NCI-H524 treated with DMSO at 0.1 percent for 48 hours (cell line): ENCODE measurements at regions not wholly inside any gene's neighbourhood (a gene's known extent, or its start where the extent isn't known, plus 50 kb on each side); places are given as distances from the start of the nearest gene placed in this dataset.
"Not testable (repeated sequence)": the region's sequence is repeated elsewhere in the genome, so short reads cannot be mapped to it uniquely, and the experiment has no call there.

Experiments
- DNase-seq: peaks from one replicate; lab custom pipeline; 2025; lab: John Stamatoyannopoulos, UW

DNA sequence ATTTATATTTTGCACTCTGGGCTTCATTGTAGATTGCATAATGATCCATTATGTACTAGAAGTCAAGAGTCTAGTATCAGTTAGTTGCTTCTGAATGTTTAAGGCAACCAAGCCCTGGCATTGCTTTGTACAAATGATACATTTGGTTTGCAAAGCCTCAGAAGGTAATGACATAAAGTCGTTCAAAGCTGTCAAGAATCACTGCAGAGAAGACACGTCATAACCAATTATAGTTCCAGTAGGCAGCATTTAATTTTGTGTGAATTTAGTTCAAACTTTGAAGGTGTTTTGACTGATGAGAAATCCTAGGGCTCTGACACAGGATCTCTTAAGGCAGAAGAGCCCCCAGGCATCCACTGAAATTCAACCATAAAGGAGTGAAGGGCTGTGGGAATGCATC, 163.0 kb upstream of the KRR1 start:
- DNase-seq: no peak

DNA sequence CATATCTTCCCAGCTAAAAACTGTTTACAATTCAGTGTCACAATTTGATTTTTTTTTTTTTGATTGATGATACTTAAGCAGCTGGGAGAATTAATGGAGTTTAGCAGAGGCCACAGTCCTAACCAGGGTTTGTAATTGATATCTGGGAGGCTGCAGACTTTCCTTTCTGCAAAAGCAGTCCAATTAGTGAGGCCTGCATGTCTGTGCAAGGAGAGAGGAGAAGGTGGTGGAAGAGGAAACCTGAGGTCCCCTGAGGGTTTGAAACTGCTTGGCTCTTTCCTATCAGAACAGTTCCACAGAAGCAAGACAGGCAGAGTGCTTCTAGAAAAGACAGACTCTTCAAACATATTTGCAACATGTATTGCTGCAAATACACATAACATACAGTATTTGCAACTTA, 160.8 kb upstream of the KRR1 start:
- no peak for DNase-seq

DNA sequence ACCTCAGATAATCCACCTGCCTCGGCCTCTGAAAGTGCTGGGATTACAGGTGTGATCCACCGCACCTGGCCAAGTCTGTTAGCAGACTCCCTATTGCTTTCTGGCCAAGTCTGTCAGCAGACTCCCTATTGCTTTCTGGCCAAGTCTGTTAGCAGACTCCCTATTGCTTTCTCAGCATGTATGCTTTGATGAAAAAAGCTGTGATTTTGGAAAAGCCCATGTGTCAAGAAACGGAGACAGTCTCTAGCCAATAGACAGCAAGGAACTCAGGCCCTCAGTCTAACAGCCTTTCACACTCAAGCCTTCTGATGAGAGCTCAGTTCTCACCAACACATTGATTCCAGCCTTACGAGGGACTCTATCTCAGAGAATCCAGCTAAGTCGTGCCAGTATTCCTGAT, 158.8 kb upstream of the KRR1 start:
- no peak for DNase-seq

- DNase-seq: no peak
Observed at GRCh38 chr12:75666939-75667334, 155.5 kb upstream of the KRR1 start.

DNA sequence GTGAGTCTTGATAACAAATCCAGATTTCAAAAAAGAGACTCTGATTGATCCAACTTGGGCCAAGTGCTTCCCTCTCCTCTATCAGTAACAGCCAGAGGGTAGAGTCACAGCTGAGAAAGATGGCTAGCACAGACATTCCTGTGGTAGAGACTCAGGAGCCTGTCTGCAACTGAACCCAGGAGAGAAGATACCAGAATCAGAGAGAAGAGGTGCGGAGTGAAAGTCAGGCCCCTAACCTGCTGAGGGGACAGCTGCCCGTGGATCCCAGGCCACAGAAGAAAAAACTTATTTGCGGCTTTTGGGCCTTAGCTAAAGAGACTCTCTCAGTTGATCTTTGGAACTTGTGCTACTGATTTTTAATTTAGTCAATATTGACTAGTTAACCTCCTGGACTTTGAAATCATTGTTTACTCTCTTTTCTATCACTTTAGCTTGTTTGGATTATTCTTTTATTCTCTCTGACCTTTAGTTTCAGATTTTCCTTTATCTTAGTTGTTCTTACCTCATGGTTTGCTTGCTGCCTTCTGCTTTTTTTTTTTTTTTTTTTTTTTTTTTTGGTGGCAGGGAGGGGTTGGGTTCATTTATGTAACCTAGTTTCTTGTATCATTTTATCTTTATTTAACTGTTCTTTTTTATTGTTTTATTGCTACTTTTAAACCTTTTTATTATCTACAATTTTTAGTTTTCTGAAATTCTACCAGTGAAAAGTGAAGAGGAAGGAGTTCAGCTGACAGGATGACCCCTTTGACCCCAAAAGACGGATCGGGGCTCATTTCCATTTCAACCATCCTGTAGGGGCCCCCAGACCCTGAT, 154.9 kb upstream of the KRR1 start:
- DNase-seq: no peak

DNA sequence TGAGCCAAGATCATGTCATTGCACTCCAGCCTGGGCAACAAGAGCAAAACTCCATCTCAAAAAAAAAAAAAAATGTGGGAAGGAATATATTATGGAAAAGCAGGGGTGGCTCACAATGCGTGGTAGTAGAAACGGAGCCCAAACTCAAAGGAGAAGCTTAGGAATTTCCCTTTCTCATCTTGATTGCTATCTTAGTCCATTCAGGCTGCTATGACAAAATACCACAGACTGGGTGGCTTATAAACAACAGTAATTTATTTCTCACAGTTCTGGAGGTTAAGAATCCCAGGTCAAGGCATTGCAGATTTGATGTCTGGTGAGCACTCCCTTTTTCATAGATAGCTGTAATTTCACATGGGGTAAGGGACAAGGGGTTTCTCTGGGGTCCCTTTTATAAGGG, 153.8 kb upstream of the KRR1 start:
- no peak for DNase-seq

- no peak for DNase-seq
Observed at GRCh38 chr12:75662511-75663159, 151.2 kb upstream of the KRR1 start.

DNA sequence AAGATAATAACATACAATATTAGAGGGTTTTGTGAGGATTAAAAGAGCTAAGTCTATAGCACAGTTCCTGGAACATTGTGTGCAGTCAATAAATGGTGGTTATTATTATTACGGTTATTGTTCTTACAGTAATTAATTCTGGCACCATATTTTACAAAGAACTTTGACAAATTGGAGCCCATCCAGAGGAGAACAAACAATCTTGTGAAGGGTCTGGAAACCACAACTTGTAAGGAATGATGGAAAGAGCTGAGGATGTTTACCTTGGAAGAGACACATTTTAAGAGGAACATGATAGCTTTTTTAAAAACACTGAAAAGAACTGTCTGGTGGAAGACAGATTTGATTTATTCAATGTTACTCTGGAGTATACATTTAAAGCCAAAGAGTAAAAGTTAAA, 150.5 kb upstream of the KRR1 start:
- DNase-seq: no peak

GRCh38 chr12:75660805-75661404, 149.5 kb upstream of the KRR1 start:
- no peak for DNase-seq

DNA sequence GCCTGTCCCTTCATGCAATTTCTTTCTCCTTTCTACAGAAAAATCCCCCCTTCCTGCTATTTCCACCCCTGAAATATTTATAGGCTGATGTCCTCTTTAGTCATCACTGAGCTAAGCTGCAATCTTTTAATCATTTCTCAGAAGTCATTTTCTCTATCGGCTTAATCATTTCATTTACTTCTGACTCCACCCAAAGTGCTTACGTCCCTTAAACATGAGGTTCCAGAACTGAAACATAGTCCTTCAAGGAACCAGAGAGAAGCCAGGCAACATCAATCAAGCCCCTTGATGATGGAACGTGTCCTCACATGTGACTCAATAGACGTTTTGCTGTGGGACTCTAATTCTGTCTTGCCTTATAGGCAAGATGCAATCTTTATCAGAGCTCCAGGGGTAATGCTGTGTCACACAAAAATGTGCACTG, 148.7 kb upstream of the KRR1 start:
- DNase-seq: no peak

DNA sequence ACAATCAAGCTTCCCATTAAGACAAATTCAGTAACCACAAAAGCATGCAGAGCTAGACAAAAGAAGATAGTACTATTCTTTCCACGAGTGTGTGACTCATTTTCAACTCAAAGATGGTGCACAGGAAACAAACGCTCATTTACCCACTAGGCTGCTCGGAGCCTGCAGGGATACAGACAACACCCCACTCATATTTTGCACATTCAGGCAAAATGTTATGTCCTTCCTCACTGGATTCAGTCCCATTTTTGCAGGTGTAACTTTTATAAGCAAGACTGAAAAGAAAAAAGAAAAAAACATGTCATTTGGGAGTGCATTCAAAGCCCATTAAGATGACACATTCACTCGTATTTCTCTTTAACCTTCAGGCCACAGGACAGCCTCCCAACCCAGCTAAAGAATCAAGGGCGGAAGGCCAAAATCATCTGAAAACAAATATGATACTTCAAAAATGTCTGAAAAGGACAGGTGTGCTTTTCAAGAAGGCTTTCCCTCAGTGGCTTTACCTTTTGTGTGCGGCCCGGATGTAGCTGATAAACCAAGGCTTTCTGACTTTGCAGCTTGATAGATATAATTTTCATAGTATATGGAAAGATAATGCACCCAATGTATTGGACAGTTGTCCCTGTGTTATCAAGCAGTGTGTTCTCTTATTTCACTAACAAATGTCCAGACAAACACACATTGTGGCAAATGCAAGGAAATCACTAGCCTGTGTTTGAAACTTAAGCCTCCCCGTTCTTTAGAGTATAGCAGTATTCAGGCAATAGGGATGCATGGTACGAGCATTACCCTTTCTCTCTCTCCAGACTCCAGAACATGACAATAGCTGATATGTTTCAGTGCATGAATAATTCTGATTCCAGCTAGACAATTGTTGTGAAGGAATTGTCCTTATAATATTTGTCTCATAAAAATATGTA, 147.8 kb upstream of the KRR1 start:
- no peak for DNase-seq

GRCh38 chr12:75658286-75658685, 146.9 kb upstream of the KRR1 start:
- no peak for DNase-seq

DNA sequence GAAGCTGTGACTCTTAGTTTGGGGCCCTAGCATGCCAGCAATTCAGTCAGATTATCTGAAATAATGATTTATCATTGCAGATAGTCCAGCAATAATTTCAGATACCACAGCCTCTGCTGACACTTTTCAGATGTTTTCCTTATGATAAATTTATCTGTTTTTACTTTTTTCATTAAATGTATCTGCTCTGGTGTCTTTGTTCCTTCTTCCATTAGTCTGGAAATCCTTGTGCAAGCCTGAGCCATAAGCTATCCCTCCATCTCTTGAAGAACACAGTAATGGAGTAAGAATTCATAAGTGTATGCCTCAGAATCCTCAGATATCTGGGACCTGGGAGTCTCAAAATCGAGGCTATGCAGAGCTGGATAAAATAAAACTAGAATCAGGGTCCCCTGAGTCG, 146.4 kb upstream of the KRR1 start:
- DNase-seq: no peak

DNA sequence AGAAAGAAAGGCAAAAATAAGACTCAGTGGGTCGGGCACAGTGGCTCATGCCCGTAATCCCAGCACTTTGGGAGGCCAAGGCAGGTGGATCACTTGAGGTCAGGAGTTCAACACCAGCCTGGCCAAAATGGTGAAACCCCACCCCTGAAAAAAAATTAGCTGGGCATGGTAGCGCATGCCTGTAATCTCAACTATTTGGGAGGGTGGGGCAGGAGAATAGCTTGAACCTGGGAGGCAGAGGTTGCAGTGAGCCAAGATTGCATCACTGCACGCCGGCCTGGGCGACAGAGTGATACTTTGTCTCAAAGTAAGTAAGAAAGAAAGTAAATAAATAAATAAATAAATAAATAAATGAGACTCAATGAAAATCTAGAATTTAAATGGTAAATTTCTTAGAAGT, 145.9 kb upstream of the KRR1 start:
- not testable (repeated sequence) for DNase-seq

- no peak for DNase-seq
Observed at GRCh38 chr12:75656648-75657047, 145.2 kb upstream of the KRR1 start.

GRCh38 chr12:75656210-75656609, 144.8 kb upstream of the KRR1 start:
- no peak for DNase-seq

DNA sequence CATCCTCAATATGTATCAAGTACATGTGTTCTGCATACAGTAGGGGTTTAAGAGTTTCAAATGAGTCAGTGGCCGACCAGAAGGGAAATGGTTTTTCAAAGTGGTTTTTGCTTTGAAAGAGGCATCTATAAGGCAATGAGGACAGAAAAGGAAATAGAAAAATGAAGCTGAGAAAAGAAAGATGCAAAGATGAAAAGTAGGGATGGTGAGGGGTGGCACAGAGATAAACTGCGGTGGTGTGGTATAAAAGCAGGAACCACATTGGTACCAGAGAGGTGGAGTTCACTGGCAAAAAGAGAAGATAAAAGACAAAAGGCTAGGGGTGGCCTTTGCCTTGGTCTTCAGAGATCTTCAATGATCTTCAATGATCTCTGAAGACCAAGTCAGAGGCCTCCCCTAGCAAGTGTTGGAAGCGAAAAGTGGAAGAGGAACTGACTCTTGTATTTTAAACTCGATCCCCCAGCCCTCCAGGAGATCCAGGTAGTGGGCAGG, 144.0 kb upstream of the KRR1 start:
- no peak for DNase-seq

DNA sequence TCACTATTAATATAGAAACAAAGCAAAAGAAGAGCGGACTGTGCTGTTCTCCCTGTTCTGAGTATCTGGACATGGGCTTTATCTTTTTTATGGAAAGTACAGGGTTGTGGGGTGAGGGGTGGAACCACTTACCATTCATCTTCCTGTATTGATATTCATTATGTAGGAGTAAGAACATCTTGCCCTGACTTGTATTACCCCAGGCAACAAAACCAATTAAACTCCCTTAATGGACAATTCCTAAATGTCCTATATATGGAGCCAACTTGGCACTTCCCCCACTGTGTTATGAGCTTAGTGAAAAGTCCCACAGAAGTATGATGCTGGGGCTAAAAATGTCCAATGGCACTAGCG, 139.9 kb upstream of the KRR1 start:
- no peak for DNase-seq

- DNase-seq: no peak
Observed at GRCh38 chr12:75650595-75651341, 139.4 kb upstream of the KRR1 start.

GRCh38 chr12:75650100-75650499, 138.7 kb upstream of the KRR1 start:
- DNase-seq: no peak

- DNase-seq: no peak
Observed at GRCh38 chr12:75648856-75649255, 137.4 kb upstream of the KRR1 start.
